MCF 10A (cell line): ENCODE measurements at regions not wholly inside any gene's neighbourhood (a gene's known extent, or its start where the extent isn't known, plus 50 kb on each side); places are given as distances from the start of the nearest gene placed in this dataset.

Source experiments
- BruUV-seq: library from RNA; stranded (reverse); fragments of 400-500 nt; replicated peaks from 2 replicates; lab custom pipeline; 2021; lab: Mats Ljungman, UMichigan
- CTCF ChIA-PET: fragments of 300-600 bp; sonication (Branson Sonifier 250); formaldehyde crosslinking; extraction: SDS; loops from one replicate; lab custom pipeline; 2021; ENCODE audit warnings: antibody characterized with exemption, inconsistent platforms; lab: Yijun Ruan, JAX
- POLR2A ChIA-PET: fragments of 300-600, 350-650 bp; sonication (Branson Sonifier 250); formaldehyde crosslinking; extraction: SDS; loops from one replicate; lab custom pipeline; 2020; ENCODE audit warnings: antibody characterized with exemption, inconsistent platforms; lab: Yijun Ruan, JAX
- DNase-seq: peaks from one replicate; pipeline ENCODE4 v3.0.0-alpha.2; 2018; ENCODE audit not compliant: unreplicated experiment
- H3K27ac Mint-ChIP-seq: one replicate; pipeline ENCODE4 v1.8.0; 2022; ENCODE audit warnings: mild to moderate bottlenecking, low read depth, mixed read lengths; ENCODE audit not compliant: unreplicated experiment
- H3K27me3 Mint-ChIP-seq: one replicate; pipeline ENCODE4 v1.8.0; 2022; ENCODE audit warnings: mixed read lengths; ENCODE audit not compliant: insufficient read depth, unreplicated experiment
- H3K36me3 Mint-ChIP-seq: one replicate; pipeline ENCODE4 v1.8.0; 2022; ENCODE audit warnings: mild to moderate bottlenecking, moderate library complexity, mixed read lengths; ENCODE audit not compliant: insufficient read depth, unreplicated experiment
- H3K4me1 Mint-ChIP-seq: one replicate; pipeline ENCODE4 v1.8.0; 2022; ENCODE audit warnings: mixed read lengths; ENCODE audit not compliant: insufficient read depth, unreplicated experiment
- H3K4me3 Mint-ChIP-seq: one replicate; pipeline ENCODE4 v1.8.0; 2022; ENCODE audit warnings: mild to moderate bottlenecking, moderate library complexity, mixed read lengths; ENCODE audit not compliant: unreplicated experiment
- H3K9me3 Mint-ChIP-seq: one replicate; pipeline ENCODE4 v1.8.0; 2022; ENCODE audit warnings: mixed read lengths; ENCODE audit not compliant: unreplicated experiment
- intact Hi-C: fragments of 100-400 bp; cut with micrococcal nuclease; formaldehyde crosslinking; loops from 2 replicates; pipeline ENCODE4 v1.14.1; 2022
- TF ChIP-seq, protein P1 (sequence below): fragments of 200-600 bp; IDR thresholded peaks from one replicate; pipeline ENCODE4 v1.8.0; 2022; ENCODE audit warnings: antibody characterized with exemption, mild to moderate bottlenecking; ENCODE audit not compliant: unreplicated experiment

GRCh38 chr7:110347081-110347480 is 743.8 kb upstream of the LRRN3 start:
- intact Hi-C loops: no loop called here
- Mint-ChIP-seq H3K4me3 (no peak overlapping the region), H3K9me3 (no peaks in the 10 kb centered on the region), H3K4me1 (no peaks in the 10 kb centered on the region), H3K36me3 (no peaks in the 10 kb centered on the region), H3K27ac (no peak overlapping the region), H3K27me3 (no peaks in the 10 kb centered on the region)
- CTCF ChIA-PET: no interaction called here
- TF ChIP-seq, protein P1, sequence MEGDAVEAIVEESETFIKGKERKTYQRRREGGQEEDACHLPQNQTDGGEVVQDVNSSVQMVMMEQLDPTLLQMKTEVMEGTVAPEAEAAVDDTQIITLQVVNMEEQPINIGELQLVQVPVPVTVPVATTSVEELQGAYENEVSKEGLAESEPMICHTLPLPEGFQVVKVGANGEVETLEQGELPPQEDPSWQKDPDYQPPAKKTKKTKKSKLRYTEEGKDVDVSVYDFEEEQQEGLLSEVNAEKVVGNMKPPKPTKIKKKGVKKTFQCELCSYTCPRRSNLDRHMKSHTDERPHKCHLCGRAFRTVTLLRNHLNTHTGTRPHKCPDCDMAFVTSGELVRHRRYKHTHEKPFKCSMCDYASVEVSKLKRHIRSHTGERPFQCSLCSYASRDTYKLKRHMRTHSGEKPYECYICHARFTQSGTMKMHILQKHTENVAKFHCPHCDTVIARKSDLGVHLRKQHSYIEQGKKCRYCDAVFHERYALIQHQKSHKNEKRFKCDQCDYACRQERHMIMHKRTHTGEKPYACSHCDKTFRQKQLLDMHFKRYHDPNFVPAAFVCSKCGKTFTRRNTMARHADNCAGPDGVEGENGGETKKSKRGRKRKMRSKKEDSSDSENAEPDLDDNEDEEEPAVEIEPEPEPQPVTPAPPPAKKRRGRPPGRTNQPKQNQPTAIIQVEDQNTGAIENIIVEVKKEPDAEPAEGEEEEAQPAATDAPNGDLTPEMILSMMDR: no peak
- no TSS peak for BruUV-seq
- POLR2A ChIA-PET: no interaction called here
- no peak for DNase-seq

DNA sequence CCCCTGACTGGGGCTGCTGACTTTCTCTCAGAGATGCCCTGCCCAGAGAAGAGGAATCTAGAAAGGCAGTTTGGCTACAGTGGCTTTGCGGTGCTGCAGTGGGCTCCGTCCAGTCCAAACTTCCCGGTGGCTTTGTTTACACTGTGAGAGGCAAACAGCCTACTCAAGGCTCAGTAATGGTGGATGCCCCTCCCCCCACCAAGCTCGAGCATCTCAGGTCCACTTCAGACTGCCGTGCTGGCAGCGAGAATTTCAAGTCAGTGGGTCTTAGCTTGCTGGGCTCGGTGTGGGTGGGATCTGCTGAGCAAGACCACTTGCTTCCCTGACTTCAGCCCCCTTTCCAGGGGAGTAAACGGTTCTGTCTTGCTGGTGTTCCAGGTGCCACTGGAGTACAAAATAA is 734.5 kb upstream of the LRRN3 start:
- no peak overlapping the region for H3K4me3 Mint-ChIP-seq
- H3K27me3 Mint-ChIP-seq: no peaks in the 10 kb centered on the region
- TF ChIP-seq, protein P1: no peak
- H3K36me3 Mint-ChIP-seq: no peaks in the 10 kb centered on the region
- H3K27ac Mint-ChIP-seq: no peak overlapping the region
- ChIA-PET CTCF (interaction anchor here (0.8 kb wide), 1 partner anchor 33 kb away, joined by 3 read pairs; no protein-coding TSS in a partner anchor), POLR2A (no interaction called here)
- H3K9me3 Mint-ChIP-seq: peaks cover 16% of the 10 kb centered on the region
- intact Hi-C loops: no loop called here
- no TSS peak for BruUV-seq
- H3K4me1 Mint-ChIP-seq: peaks cover 6% of the 10 kb centered on the region
- no peak for DNase-seq

- H3K4me1 Mint-ChIP-seq: peaks cover 6% of the 10 kb centered on the region
- ChIA-PET CTCF (no interaction called here), POLR2A (no interaction called here)
- H3K9me3 Mint-ChIP-seq: peaks cover 16% of the 10 kb centered on the region
- H3K27me3 Mint-ChIP-seq: no peaks in the 10 kb centered on the region
- peaks cover under 1% of the 10 kb centered on the region for H3K36me3 Mint-ChIP-seq
- peak; percentile 16 for DNase-seq
- intact Hi-C loops: no loop called here
- TF ChIP-seq, protein P1: no peak
- no TSS peak for BruUV-seq
- no peak overlapping the region for H3K27ac Mint-ChIP-seq
- no peak overlapping the region for H3K4me3 Mint-ChIP-seq
Measured at GRCh38 chr7:110358028-110358427, 732.9 kb upstream of the LRRN3 start.

GRCh38 chr7:110371709-110372108 is 719.2 kb upstream of the LRRN3 start:
- H3K27ac Mint-ChIP-seq: no peak overlapping the region
- no peak for DNase-seq
- CTCF ChIA-PET: no interaction called here
- H3K36me3 Mint-ChIP-seq: no peaks in the 10 kb centered on the region
- intact Hi-C loops: no loop called here
- no peaks in the 10 kb centered on the region for H3K9me3 Mint-ChIP-seq
- POLR2A ChIA-PET: no interaction called here
- H3K4me1 Mint-ChIP-seq: no peaks in the 10 kb centered on the region
- no TSS peak for BruUV-seq
- TF ChIP-seq, protein P1: no peak
- H3K4me3 Mint-ChIP-seq: no peak overlapping the region
- H3K27me3 Mint-ChIP-seq: no peaks in the 10 kb centered on the region
